GM06990 (cell line): ENCODE measurements at regions not wholly inside any gene's neighbourhood (a gene's known extent, or its start where the extent isn't known, plus 50 kb on each side); places are given as distances from the start of the nearest gene placed in this dataset.
"Not testable (repeated sequence)": the region's sequence is repeated elsewhere in the genome, so short reads cannot be mapped to it uniquely, and the experiment has no call there.

Experiments
- DNase-seq: peaks from one replicate; pipeline ENCODE4 v3.0.0-alpha.2; 2011; ENCODE audit not compliant: insufficient read length; ENCODE audit errors: extremely low read depth
- H3K27me3 ChIP-seq: replicated peaks from 2 replicates; pipeline ENCODE4 v1.6.0; 2011; ENCODE audit warnings: low read length; ENCODE audit not compliant: control insufficient read depth, insufficient read depth
- H3K36me3 ChIP-seq: 2 replicates; pipeline ENCODE4 v1.5.1; 2011; ENCODE audit warnings: low read length; ENCODE audit not compliant: control insufficient read depth, insufficient read depth
- H3K4me3 ChIP-seq: replicated peaks from 2 replicates; pipeline ENCODE4 v1.5.1; 2011; ENCODE audit warnings: low read depth, mild to moderate bottlenecking, control low read depth, low read length
- TF ChIP-seq, protein P1 (sequence below): IDR thresholded peaks from 2 replicates; pipeline ENCODE4 v1.5.1; 2011; ENCODE audit warnings: low read length, control low read depth, mild to moderate bottlenecking, inconsistent platforms; ENCODE audit not compliant: insufficient read depth, poor library complexity, severe bottlenecking

DNA sequence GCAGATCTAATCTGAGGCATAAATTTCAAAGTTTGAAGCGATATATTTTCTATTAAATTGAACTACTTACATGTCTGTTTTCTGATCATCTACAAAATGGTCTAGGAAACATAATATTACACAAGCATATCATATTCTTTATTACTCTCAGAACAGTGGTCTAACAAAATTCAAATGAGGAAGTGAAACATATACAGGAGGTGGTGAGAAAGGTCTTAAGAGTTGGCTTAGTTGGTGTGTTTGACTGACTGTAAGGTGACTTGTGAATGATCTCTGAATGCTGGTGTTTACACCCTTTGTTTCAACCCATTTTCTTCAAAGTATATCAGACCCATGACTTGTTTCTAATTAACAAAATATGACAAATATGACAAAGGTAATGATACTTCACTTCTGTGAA is 1156.8 kb downstream of the SLC16A7 start:
- no peak overlapping the region for H3K4me3 ChIP-seq
- H3K27me3 ChIP-seq, result no peaks in the 10 kb centered on the region
- no peak for DNase-seq
- no peaks in the 10 kb centered on the region for H3K36me3 ChIP-seq
- TF ChIP-seq, protein P1, sequence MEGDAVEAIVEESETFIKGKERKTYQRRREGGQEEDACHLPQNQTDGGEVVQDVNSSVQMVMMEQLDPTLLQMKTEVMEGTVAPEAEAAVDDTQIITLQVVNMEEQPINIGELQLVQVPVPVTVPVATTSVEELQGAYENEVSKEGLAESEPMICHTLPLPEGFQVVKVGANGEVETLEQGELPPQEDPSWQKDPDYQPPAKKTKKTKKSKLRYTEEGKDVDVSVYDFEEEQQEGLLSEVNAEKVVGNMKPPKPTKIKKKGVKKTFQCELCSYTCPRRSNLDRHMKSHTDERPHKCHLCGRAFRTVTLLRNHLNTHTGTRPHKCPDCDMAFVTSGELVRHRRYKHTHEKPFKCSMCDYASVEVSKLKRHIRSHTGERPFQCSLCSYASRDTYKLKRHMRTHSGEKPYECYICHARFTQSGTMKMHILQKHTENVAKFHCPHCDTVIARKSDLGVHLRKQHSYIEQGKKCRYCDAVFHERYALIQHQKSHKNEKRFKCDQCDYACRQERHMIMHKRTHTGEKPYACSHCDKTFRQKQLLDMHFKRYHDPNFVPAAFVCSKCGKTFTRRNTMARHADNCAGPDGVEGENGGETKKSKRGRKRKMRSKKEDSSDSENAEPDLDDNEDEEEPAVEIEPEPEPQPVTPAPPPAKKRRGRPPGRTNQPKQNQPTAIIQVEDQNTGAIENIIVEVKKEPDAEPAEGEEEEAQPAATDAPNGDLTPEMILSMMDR, result no peak

DNA sequence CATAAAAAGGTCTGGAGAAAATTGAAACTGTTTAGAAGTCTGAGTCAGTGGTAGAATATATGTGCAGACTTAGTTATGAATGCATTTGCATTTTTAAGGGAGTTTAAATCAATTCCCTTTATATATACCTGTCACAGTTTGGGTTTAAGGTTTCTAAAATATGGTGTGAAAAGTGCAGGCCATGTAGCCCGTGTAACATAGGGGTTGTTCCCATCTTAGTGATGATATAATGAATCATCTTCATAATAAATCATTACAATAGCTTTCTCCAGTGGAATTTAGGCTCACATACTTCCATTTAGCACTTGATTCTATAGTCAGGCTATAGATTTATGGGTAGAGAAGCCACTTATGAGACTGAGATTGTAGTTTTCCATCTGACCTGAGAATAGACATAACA is 1162.4 kb downstream of the SLC16A7 start:
- no peak for DNase-seq
- H3K36me3 ChIP-seq, result no peaks in the 10 kb centered on the region
- no peak overlapping the region for H3K4me3 ChIP-seq
- TF ChIP-seq, protein P1, result no peak
- no peaks in the 10 kb centered on the region for H3K27me3 ChIP-seq

DNA sequence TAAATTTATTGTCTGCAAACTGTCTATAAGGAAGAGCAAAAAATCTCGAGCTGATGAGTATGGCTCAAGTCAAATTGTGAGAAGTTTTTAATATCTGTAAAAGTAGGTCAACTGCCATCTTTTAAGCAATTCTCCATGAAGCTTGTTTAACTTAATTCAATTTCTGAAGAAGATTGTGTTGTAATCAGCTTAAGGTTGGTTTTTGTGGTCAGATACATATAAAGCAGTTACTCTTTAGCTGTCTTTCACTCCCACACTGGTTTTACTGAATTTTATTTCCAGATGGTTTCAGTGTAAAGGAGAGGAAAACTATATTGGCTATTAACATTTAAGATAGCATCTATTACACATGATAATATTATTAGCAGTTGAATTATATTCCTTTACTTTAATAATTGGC is 1165.1 kb downstream of the SLC16A7 start:
- Histone ChIP-seq H3K27me3 (no peaks in the 10 kb centered on the region), H3K4me3 (no peak overlapping the region), H3K36me3 (no peaks in the 10 kb centered on the region)
- TF ChIP-seq, protein P1, result no peak
- no peak for DNase-seq

DNA sequence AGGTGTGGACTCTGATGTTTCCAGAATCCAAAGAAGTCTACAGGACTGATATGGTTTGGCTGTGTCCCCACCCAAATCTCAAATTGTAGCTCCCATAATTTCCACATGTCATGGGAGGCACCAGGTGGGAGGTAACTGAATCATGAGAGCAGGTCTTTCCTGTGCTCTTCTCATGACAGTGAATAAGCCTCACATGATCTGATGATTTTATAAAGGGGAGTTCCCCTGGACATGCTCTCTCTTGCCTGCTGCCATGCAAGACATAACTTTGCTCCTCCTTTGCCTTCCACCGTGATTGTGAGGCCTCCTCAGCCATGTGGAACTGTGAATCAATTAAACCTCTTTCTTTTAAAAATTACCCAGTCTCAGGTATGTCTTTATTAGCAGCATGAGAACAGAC is 1205.3 kb downstream of the SLC16A7 start:
- H3K36me3 ChIP-seq, DNase-seq, H3K4me3 ChIP-seq, H3K27me3 ChIP-seq: not testable (repeated sequence)

DNA sequence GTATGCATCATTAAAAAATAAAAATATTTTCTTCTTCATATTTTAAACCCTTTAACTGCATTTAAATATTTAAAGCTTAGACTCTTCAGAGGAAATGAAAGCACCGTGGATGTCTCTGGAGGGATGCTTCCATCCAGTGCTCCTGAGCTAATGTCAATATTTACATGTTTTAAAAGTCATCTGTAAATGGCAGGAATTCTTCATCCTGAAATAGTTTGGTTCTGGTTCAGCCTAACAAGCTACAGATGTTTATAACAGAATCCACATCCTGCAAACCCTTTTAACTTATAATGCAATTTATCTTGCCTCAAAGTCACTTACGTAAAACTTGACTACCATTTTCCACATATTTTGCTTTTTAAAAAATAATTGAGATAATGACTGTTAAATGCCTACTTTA is 1207.3 kb downstream of the SLC16A7 start:
- Histone ChIP-seq H3K4me3 (no peak overlapping the region), H3K36me3 (no peaks in the 10 kb centered on the region), H3K27me3 (no peaks in the 10 kb centered on the region)
- DNase-seq, result no peak
- TF ChIP-seq, protein P1, result no peak

DNA sequence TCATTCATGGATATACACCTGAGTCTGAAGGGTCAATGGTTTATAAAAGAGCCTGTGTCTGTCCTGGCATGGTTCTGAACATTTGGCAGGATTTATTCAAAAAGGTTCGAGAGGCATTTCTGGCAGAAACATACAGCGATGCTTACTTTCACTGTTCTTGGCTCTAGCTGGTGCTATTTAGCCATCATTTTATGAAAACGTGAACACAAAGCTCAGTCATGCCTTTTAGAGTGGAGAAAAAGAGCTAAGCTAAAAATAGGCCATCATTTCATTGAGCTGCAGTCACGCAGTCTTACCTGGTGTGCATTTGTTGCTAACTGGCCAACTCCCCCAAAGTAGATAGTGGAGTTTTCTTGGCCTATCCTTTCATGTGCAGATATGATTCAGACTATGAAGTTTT is 1209.5 kb downstream of the SLC16A7 start:
- DNase-seq, result no peak
- Histone ChIP-seq H3K36me3 (no peaks in the 10 kb centered on the region), H3K27me3 (no peaks in the 10 kb centered on the region), H3K4me3 (no peak overlapping the region)
- TF ChIP-seq, protein P1, result no peak

DNA sequence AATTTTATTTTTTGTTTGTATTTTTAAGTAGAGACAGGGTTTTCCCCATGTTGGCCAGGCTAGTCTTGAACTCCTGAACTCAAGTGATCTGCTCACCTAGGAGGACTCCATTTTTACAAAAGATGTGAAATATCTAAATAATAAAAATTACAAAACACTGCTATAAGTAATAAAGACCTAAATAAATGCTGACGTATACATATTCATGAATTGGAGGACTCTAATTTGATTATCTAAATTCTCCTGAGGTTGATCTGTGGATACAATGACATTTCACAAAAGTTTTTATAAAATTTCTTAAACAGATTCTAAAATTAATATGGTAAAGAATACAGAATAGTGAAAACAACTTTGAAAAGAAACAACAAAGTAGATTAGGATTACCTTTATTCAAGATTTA is 1224.0 kb downstream of the SLC16A7 start:
- Histone ChIP-seq H3K4me3 (no peak overlapping the region), H3K27me3 (no peaks in the 10 kb centered on the region), H3K36me3 (no peaks in the 10 kb centered on the region)
- no peak for DNase-seq
- TF ChIP-seq, protein P1, result no peak
